NCI-H446 treated with DMSO at 0.1 percent for 48 hours (cell line): ENCODE measurements at regions not wholly inside any gene's neighbourhood (a gene's known extent, or its start where the extent isn't known, plus 50 kb on each side); places are given as distances from the start of the nearest gene placed in this dataset.
"Not testable (repeated sequence)": the region's sequence is repeated elsewhere in the genome, so short reads cannot be mapped to it uniquely, and the experiment has no call there.

ENCODE experiments used
- DNase-seq: peaks from one replicate; lab custom pipeline; 2025; lab: John Stamatoyannopoulos, UW

DNA sequence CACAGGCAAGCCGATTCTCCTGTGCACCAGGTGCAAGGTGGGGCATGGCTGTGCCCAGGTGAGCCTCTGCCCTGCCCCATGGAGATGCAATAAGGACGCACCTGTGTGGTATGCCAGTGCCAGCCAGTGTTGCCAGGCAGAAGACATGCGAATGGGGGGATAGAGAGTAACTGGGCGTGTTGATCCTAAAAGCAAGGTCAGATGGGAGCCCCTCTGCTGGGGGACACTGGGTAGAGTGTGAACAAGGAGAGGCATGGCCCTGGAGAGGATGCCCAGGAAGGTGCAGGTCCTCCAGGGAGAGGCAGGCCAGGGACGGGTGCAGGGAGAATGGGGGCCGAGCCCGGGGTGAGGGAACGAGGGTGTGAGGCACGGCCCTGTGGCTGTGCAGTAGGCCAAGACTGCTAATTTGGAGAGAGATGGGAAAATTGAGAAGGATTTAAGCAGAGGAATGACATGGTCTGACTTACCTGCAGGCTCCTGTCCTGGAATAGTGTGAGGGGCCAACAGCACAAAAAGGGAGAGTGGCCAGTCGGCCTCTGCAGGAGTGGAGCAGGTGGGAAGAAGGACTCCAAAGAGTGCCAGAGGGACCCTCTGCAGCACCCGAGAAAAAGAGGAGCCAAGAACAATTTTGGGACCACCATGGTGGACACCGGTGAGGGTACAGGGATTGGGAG, 690.4 kb upstream of the HS6ST1 start:
- DNase-seq = no peak

DNA sequence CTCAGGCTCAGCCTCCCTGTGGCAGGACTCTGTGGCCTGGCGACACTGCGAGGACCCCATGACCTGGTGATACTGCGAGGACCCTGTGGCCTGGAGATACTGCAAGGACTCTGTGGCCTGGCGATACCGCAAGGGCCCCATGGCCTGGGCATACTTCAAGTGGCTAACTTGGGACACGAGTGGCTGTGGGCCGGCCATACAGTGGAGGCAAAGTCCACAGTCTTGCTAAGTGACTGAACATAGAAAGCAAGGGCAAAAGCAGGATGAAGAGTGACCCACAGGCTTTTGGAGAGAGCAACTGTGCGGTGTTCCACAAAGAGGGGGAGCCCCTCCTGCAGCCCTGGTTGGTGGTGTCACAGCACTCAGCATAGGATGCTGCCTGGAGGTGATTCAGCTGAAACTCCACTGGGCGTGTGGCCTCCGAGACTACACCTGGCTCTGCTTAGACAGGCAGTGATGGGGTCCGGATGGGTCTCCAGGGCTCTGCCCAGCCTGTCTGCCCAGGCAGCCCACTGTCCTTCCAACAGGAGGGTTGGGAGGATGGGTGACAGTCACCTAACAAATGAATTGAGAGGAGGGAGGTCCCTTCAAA, 691.0 kb upstream of the HS6ST1 start:
- no peak for DNase-seq

DNA sequence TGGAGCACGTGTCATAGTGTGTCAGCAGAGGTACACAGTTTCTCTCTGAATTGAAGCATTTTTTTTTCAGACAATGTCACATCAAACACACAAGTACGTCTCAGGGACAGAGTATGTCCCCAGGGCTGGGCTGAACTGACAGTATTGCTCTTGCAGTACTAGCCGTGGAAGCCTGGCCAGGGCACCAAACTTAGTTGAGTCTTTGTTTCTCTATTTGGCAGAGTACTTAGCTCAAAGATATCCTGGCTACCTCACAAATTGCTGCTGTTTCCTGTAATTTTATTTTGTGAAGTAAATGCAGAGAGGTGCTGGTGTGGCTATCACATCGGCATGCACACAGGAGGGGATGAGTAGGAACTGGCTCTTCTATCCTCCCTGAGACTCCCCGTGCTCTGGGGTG, 691.6 kb upstream of the HS6ST1 start:
- no peak for DNase-seq

DNA sequence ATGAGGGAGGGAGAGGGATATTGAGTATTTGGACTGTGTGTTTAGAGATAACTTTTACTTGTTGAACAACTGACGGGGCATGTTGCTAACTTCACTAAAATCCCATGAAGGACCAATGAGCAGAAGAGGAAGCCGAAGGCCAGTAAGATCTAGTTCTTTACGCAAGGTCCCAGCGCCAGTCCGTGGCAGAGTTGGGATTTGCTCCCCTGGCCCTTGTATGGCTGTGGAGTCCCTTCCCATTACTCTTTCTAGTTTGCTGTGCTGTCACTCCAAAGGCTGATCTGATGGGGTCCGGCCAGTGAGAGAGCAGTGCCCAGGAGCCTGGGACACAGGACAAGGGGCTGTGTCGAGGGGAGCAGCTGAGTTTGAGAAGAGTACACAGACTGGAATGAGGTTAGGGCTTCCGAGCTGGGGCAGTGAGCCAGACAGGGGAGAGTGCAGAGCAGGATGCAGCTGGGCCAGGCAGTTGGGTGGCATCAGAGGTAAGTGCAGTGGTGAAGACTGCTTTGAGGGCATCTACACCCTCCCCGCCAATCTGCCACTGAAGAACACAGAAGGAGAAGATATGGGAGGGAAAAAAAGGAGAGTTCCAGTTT, 692.9 kb upstream of the HS6ST1 start:
- no peak for DNase-seq

DNA sequence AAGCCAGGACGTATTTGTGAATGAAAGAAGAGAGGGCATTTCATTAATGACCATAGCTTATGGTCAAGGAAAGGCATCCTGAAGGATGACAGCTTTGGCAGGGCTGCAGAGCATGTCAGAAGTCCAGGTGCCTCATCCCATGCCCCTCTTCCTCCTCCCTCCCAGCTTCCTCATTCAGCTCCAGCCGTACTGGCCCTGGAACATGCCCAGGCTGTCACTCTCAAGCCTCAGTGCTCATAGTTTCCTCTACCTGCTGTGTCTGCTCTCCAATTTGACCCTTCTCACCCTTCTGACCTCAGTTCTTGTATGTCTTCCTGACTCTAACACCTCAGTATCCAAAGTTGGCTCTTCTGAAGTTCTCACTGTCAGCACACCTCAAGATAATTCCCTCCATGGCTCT, 695.8 kb upstream of the HS6ST1 start:
- no peak for DNase-seq

DNA sequence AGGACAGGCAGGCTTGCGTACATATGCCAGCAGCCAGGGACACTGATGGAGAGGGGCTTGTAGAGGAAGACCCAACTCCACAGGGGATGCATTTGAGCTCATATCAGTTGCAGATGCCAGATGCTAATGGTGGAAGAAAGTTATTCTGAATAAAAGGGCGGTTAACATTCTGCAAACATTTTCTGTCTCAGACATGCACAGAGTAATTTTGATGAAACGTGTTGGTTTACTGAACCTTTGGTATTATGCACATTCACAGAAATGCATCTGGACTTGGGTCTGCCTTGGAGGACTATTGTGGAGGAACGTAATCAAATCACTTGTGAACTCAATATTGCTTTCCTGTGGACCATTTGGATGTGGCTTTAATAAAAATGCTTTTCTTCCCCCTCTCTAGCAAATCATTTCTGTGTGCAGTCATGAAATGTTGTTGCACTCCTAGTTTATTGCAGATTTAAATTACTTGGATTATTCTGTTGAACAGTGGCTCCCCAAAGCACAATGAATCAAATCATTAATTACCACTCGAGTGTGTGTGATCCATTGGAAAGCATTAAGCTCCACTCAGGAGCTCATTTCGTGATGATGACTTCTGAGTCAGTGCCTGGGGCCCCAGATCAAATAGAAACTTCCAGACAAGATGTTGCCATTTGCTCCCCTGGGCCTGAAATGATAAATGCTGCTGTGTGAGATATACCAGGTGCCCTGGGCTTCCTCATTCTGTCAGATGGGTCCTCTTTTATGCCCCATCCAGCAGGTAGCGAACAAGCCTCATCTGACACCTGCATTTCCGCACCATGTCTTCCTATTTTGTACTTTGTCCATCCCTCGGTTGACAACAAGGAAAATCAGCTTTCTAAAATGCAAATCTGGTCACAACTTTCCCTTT, 697.0 kb upstream of the HS6ST1 start:
- no peak for DNase-seq

DNA sequence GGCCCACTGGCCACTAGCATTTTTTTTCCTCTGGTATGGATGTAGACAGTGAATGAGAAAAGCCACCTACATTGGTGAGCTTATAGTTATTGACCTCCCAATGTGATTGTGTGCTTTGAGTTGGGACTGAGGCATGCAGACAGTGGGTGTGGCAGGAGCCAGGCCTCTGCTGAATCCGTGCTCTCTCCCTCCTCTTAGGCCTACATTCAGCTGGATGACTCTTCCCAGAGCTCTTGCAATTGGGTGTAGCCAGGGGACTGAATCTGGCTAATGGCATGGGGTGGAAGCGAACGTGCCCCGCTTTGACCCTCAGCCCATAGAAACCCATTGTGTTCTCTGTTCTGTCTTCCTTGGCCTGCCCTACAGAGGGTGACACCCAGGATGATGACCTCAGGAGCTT, 698.3 kb upstream of the HS6ST1 start:
- no peak for DNase-seq

DNA sequence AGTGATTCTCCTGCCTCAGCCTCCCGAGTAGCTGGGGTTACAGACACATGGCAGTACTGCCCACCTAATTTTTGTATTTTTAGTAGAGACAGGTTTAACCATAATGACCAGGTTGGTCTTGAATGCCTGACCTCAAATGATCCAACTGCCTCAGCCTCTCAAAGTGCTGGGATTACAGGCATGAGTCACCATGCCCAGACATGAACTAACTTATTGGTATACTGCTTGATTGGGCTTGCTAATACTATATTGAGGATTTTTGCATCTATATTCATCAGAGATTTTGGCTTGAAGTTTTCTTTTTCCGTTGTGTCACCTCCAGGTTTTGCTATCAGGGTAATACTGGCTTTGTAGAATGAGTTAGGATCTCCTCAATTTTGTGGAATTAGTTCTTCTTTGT, 706.1 kb upstream of the HS6ST1 start:
- DNase-seq = no peak

DNA sequence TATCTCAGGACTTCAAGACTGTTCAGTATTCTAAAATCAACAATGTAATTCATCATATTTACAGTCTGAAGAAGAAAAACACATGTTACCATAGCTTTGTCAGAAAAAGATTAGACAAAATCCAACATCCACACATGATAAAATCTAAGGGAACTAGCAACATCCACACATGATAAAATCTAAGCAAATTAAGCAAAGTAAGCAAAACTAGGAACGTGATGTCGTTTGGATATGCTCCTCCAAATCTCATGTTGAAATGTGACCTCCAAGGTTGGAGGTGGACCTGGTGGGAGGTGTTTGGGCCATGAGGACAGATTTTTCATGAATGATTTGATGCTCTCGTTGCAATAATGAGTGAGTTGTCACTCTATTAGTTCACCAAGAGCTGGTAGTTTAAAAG, 717.3 kb upstream of the HS6ST1 start:
- DNase-seq = no peak

DNA sequence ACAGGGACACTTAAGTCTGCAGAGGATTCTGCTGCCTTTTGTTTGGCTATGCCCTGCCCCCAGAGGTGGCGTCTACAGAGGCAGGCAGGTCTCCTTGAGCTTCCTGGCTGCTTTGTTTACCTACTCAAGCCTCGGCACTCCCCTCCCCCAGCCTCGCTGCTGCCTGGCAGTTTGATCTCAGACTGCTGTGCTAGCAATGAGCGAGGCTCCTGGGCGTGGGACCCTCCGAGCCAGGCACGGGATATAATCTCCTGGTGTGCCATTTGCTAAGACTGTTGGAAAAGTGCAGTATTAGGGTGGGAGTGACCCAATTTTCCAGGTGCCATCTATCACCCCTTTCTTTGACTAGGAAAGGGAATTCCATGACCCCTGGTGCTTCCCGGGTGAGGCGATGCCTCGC, 725.0 kb upstream of the HS6ST1 start:
- DNase-seq = not testable (repeated sequence)

DNA sequence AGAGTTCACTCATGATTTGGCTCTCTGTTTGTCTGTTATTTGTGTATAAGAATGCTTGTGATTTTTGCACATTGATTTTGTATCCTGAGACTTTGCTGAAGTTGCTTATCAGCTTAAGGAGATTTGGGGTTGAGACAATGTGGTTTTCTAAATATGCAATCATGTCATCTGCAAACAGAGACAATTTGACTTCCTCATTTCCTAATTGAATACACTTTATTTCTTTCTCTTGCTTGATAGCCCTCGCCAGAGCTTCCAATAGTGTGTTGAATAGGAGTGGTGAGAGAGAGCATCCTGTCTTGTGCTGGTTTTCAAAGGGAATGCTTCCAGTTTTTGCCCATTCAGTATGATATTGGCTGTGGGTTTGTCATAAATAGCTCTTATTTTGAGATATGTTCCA, 727.8 kb upstream of the HS6ST1 start:
- not testable (repeated sequence) for DNase-seq

DNA sequence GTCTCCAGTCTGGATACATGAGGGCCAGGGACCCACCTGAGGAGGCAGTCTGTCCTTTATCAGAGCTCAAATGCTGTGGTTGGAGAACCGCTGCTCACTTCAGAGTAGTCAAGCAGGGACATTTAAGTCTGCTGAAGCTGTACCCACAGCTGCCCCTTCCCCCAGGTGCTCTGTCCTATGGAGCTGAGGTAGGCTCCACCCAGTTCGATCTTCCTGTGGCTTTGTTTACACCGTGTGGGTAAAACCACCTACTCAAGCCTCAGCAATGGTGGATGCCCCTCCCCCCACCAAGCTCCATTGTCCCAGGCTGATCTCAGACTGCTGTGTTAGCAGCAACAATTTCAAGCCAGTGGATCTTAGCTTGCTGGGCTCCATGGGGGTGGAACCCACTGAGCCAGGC, 731.4 kb upstream of the HS6ST1 start:
- no peak for DNase-seq

DNA sequence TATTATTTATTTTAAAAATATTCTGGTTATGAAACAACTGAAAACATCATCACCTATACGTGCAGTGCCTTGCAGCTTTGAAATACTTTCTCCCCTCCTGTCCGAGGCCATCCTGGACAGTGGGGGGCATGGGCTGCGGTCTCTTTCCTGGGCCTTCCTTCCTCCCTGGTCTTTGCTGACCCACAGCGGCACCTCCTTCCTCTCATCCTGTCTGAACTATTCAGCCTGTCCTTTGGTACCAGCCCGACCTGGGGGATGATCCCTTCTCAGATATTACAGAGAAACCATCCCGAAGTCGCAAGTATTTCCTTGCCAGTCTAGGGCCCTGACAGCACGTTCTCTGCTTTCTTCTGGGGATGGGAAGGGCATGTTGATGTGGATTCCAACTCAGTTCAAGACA, 736.6 kb upstream of the HS6ST1 start:
- no peak for DNase-seq

DNA sequence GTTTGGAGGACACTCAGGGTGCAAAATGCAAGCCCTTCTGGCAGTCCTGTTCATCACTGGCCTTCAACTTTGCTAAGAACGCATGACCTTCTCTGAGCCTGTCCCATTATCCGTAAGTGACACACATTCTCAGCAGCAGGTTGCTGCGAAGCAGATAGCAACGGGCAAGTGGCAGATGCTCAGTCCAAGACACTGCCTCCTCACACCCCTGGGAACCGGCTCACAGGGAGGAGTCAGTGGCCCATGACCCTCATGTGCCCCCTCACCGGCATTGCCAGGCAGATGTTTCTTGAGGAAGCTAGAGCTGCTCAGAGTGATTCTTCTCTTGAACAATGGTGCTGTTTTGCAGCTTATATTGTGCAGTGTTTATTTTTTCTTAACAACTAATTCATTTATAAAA, 737.2 kb upstream of the HS6ST1 start:
- no peak for DNase-seq

DNA sequence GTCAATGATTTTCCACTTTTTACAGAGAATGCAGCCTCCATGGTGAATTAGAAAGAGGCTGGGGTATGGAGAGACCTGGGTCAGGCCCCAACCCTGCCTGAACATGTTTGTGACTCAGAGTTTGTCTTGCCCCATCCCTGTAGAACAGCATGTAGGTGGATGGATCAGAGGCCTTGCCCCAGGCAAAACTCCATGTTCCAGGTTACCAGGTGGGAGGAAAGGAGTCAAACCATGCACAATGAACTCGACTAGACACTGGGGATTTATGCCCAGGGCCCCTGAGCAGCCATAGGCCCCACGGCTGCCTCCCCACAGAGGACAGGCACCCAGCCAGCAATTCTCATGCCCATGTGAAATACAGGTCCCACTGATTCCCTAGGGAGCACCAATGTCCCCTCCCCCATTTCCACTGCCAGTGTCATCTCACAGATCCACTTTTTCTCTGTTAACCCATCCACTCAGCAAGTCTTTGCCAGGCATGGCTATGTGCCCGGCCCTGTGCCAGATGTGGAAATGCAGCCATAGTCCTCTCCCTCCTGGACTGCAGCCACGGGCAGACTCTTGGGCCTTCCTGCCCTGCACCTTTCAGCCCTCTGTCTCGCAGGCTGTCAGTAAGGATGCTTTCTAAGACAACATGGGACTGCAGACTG, 737.8 kb upstream of the HS6ST1 start:
- DNase-seq = no peak

DNA sequence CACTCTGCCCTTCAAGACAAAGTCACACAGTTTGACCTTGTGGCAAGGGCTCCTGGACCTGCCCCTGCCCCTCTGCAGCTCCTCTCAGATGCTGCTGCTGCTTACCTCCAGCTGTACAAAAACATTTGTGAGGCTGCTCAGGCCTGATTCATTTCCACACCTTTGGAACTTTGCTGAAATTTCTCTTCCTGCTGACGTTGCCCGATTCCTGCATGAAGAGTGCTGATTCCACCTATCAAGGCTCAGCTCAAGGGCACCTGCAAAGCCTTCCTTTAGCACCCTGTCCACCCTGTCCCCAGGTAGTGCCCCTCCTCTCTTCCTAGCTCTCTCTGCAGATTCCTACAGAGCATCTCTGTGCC, 738.3 kb upstream of the HS6ST1 start:
- no peak for DNase-seq

DNA sequence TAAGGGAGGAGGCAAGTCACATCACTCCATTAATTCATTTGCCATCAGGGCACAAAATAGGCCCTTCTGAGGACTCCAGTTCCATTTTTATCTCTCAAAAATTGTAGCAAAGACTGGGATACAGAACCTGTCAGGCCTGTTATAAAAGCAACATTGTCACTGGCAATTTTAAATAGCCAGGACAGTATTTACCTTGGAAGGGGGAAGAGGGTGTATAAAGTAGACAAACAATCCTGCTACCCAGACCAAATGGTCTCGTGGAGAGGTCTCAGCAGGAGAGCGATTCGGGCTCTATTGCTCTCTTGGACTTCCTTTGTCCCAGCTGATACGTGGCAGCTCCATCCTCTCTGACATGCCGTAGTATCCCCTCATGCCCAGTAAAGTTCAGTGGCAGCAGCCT, 740.3 kb upstream of the HS6ST1 start:
- no peak for DNase-seq

DNA sequence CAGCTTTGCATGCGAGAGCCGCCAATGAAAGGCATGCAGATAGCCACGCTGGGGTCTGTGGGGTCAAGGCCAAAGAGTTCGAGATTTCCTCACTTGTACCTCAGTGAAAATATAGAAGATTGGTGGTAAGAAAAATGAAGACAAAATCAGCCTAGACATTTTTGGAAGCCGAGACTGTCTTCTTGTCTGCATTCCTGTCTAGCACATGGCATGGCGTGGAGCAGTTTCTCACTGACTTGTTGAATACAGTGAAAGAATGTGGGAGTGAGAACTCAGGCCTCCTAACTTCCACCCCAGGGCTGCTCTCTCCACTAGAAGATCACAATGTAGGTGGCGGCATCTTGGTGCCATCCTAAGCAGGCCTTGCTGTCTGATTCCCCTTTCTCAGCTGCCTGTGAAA, 740.8 kb upstream of the HS6ST1 start:
- DNase-seq = no peak

DNA sequence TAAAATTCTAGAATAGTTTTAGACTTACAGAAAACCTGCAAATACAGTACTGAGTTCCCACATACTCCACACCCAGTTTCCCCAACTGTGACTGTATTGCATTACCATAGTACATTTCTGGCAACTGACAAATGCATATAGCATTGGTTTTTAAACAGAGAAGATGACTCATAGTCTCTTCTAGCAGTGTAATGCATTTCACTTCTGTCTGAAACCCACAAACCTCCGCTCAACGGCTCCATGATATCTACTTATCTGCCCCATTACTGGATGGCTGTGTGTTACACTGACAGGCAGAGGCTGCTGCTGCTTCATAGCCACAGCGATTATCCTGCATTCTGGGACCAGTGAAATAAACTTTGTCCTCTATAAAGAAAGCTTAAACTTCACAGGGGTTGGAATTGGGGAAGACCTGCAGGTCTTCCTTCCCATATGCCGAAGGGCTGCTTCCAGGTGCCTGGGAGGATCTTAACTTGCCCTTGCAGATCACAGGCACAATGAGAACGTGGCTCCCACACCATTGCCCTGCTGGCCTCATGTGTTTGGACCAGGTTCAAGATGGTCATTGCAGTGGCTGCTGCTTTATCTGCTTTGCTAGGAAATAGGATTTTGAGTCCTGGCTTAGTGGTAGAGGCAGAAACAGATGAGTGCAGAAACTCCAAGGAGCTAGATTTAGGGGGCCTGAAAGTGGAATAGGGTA, 742.6 kb upstream of the HS6ST1 start:
- no peak for DNase-seq

DNA sequence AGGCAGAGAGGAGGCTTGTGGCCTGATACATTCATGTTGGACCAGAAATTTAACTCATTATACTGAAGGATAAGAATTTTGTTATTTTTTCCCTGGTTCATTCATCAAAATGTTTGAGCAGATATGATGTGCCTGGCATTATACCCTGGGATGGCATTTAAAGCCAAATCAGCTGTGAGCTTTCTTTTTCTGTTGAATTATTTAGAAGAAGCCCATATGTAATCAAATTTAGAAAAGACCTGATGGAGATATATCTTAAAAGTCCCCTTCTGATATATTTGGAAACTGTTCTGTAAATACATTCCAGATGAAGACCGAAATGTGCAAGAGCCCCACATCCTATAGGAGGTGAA, 743.1 kb upstream of the HS6ST1 start:
- DNase-seq = no peak

DNA sequence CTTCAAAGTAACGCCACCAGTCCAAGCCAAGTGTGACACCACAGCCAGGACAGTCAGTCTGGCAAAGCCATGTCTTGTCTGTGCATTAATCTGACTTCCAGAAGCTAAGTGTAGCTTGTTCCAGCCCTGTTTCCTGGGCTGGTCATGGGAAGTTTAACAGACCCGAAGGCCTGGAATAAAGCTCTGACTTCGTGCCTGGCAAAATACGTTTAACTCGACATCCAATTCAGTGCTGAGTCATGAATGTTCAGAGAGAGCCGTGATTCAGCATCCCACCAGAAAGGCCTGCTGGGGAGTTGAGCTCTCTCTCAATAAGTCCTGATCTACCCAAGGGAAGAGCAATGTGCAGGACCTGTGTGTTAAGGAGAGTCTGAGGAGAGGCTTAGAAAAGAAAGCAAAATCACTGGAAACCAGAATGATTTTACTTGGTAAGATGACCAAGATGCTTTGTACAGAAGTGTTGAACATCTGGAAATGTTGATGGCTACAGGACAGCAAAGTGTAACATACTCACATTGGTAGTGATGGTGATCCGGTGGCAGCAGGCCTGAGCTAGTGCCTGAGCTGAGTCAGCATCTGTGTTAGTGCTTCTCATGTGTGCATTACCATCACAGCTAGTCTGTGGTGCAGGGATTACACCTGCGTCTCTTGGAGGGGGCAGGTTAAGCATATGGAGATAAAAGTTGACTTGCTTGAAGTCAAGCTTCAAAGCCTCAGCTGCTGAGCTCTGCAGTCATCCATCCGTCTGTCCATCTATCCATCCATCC, 743.7 kb upstream of the HS6ST1 start:
- no peak for DNase-seq
